Activated naive CD8-positive, alpha-beta T cell treated with anti-CD3 and anti-CD28 coated beads, Interleukin-2, amount 10 ng/mL, durations not matched to agents 7 days and 5 days (primary cell): ENCODE measurements at regions not wholly inside any gene's neighbourhood (a gene's known extent, or its start where the extent isn't known, plus 50 kb on each side); places are given as distances from the start of the nearest gene placed in this dataset.
"Not testable (repeated sequence)": the region's sequence is repeated elsewhere in the genome, so short reads cannot be mapped to it uniquely, and the experiment has no call there.

ENCODE experiments used
- ATAC-seq: fragments of 150-1000 bp; cut with Tn5 transposase; one replicate; pipeline ENCODE4 v1.10.0; 2021; ENCODE audit warnings: low read depth, moderate library complexity
- POLR2A ChIA-PET: fragments of 350-600 bp; sonication (Branson Sonifier 250); formaldehyde crosslinking; loops from one replicate; lab custom pipeline; 2021; ENCODE audit warnings: antibody characterized with exemption; lab: Charles Lee
- DNase-seq: peaks from one replicate; pipeline ENCODE4 v3.0.0; 2021
- H3K27ac Mint-ChIP-seq: one replicate; pipeline ENCODE4 v1.8.0; 2022; ENCODE audit warnings: mild to moderate bottlenecking, mixed read lengths
- H3K27me3 Mint-ChIP-seq: one replicate; pipeline ENCODE4 v1.8.0; 2022; ENCODE audit warnings: mild to moderate bottlenecking, moderate library complexity, mixed read lengths
- H3K36me3 Mint-ChIP-seq: one replicate; pipeline ENCODE4 v1.8.0; 2021; ENCODE audit warnings: mild to moderate bottlenecking, mixed read lengths
- H3K4me1 Mint-ChIP-seq: one replicate; pipeline ENCODE4 v1.8.0; 2021; ENCODE audit warnings: mixed read lengths
- H3K4me3 Mint-ChIP-seq: one replicate; pipeline ENCODE4 v1.8.0; 2022; ENCODE audit warnings: mild to moderate bottlenecking, moderate library complexity, mixed read lengths
- H3K9me3 Mint-ChIP-seq: one replicate; pipeline ENCODE4 v1.8.0; 2021; ENCODE audit warnings: mixed read lengths

- Mint-ChIP-seq H3K4me1 (peaks cover 2% of the 10 kb centered on the region), H3K27me3 (peaks cover 29% of the 10 kb centered on the region), H3K36me3 (peaks cover 2% of the 10 kb centered on the region), H3K27ac (no peak overlapping the region), H3K4me3 (no peak overlapping the region), H3K9me3 (peaks cover 20% of the 10 kb centered on the region)
- POLR2A ChIA-PET, result no interaction called here
- DNase-seq, result no peak
- no peak for ATAC-seq
Measured at GRCh38 chr11:13188179-13188578, 89.4 kb upstream of the BMAL1 start.

GRCh38 chr11:13189561-13190426 lies 87.8 kb upstream of the BMAL1 start:
- POLR2A ChIA-PET, result no interaction called here
- ATAC-seq (no peak), DNase-seq (no peak)
- Mint-ChIP-seq H3K36me3 (peaks cover 2% of the 10 kb centered on the region), H3K9me3 (peaks cover 20% of the 10 kb centered on the region), H3K27me3 (peaks cover 38% of the 10 kb centered on the region), H3K27ac (no peak overlapping the region), H3K4me1 (no peaks in the 10 kb centered on the region), H3K4me3 (no peak overlapping the region)

- Mint-ChIP-seq H3K27ac (no peak overlapping the region), H3K4me3 (no peak overlapping the region), H3K4me1 (no peaks in the 10 kb centered on the region), H3K27me3 (peaks cover 26% of the 10 kb centered on the region), H3K36me3 (peaks cover 2% of the 10 kb centered on the region), H3K9me3 (peaks cover 31% of the 10 kb centered on the region)
- DNase-seq, result no peak
- ATAC-seq, result no peak
- POLR2A ChIA-PET, result no interaction called here
Measured at GRCh38 chr11:13193613-13194012, 84.0 kb upstream of the BMAL1 start.

- DNase-seq, POLR2A ChIA-PET, H3K27ac Mint-ChIP-seq, H3K4me3 Mint-ChIP-seq, H3K4me1 Mint-ChIP-seq, ATAC-seq, H3K36me3 Mint-ChIP-seq: not testable (repeated sequence)
- Mint-ChIP-seq H3K9me3 (peaks cover 28% of the 10 kb centered on the region), H3K27me3 (peaks cover 25% of the 10 kb centered on the region)
Measured at GRCh38 chr11:13197374-13197773, 80.2 kb upstream of the BMAL1 start.

- Mint-ChIP-seq H3K27me3 (peaks cover 2% of the 10 kb centered on the region), H3K9me3 (peaks cover 2% of the 10 kb centered on the region), H3K4me1 (peaks cover 31% of the 10 kb centered on the region), H3K27ac (peak overlapping the region; percentile 15), H3K4me3 (peak overlapping the region; percentile 55), H3K36me3 (no peaks in the 10 kb centered on the region)
- DNase-seq (no peak), ATAC-seq (peak; percentile 55)
- POLR2A ChIA-PET, result interaction anchor here (0.6 kb wide), 1 partner anchor 115 kb away, joined by 3 read pairs; no protein-coding TSS in a partner anchor
Measured at GRCh38 chr11:13205486-13205885, 72.1 kb upstream of the BMAL1 start.

GRCh38 chr11:13206086-13206640 lies 71.4 kb upstream of the BMAL1 start:
- Mint-ChIP-seq H3K9me3 (no peaks in the 10 kb centered on the region), H3K27ac (peak overlapping the region; percentile 20), H3K27me3 (no peaks in the 10 kb centered on the region), H3K36me3 (no peaks in the 10 kb centered on the region), H3K4me3 (peak overlapping the region; percentile 55), H3K4me1 (peaks cover 31% of the 10 kb centered on the region)
- ATAC-seq, result no peak
- no peak for DNase-seq
- POLR2A ChIA-PET, result no interaction called here

DNA sequence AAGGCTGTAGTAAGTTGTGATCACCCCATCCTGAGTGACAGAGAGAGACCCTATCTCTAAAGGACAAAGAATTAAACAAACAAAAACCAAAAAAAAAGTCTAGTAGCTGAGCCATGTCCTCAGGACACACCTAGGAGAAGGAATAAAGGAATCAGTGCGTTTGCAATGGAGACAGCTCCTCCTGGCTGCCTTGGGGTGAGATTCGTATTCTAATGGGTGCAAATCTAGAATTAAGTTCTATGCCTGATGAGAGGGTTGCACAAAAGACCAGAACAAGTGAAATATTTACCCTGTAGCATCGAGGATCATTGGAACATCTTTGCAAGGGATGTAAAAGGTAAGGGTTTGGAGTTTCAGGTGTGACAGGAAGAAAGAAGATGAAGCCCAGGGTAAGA lies 70.3 kb upstream of the BMAL1 start:
- no peak for ATAC-seq
- POLR2A ChIA-PET, result interaction anchor here (0.7 kb wide), 1 partner anchor 261 kb away, joined by 3 read pairs; no protein-coding TSS in a partner anchor
- H3K27ac Mint-ChIP-seq, result peak overlapping the region; percentile 77
- no peaks in the 10 kb centered on the region for H3K36me3 Mint-ChIP-seq
- H3K27me3 Mint-ChIP-seq, result no peaks in the 10 kb centered on the region
- peaks cover 31% of the 10 kb centered on the region for H3K4me1 Mint-ChIP-seq
- peak overlapping the region; percentile 78 for H3K4me3 Mint-ChIP-seq
- DNase-seq, result no peak
- H3K9me3 Mint-ChIP-seq, result no peaks in the 10 kb centered on the region

DNA sequence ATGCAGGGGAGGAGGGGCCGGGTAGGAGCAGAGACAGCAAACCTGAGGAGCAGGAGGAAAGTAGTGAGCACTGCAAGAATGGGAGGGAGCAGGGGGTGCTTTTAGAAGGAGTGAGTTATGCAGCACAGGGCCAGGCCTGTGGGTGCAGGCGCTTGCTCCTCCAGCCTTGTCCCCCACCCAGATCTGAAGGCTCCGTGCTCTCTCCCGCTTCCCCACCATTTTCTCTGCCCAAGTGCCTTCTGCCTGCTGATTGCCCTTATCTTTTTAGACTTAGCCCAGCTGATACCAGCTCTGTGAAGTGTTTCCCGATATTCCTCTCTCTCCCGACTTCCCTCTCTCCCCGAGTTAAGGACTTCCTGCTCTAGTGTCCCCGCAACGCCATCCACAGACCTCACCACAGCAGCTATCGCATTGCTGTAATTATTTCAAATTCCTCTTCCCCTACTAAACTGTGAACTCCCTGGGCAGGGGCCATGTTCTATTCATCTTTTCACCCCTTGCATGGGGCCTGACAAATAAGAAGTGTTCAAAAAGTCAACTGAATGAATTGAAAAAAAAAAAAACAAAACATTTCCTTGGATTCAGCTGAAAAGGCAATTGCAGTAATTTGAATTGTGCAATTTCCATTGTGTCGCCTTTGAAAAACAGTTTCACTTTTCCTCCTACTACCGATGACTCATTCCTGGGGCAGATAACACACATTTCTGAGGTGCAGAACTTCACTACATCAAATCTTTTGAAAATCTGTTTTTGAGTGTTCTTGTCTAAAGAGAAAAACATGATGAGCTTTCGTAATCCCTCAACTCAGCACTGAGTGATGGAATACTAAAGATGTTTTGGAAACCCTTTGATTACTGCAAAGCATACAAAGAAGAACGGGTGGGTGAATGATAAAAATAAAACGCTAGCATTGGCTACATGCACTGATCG lies 69.7 kb upstream of the BMAL1 start:
- H3K36me3 Mint-ChIP-seq, result no peaks in the 10 kb centered on the region
- no peak for DNase-seq

GRCh38 chr11:13208921-13209320 lies 68.7 kb upstream of the BMAL1 start:
- Mint-ChIP-seq H3K9me3 (no peaks in the 10 kb centered on the region), H3K4me3 (no peak overlapping the region), H3K27ac (no peak overlapping the region), H3K27me3 (peaks cover 1% of the 10 kb centered on the region), H3K4me1 (peaks cover 31% of the 10 kb centered on the region), H3K36me3 (no peaks in the 10 kb centered on the region)
- POLR2A ChIA-PET, result interaction anchor here (0.8 kb wide), 2 partner anchors 68 to 254 kb away, joined by 3 read pairs; partner anchors contain the start of gene BTBD10
- no peak for DNase-seq
- ATAC-seq, result no peak

More for the DNA sequence above, 69.7 kb upstream of the BMAL1 start:
- H3K4me1 Mint-ChIP-seq, result peaks cover 31% of the 10 kb centered on the region
- H3K4me3 Mint-ChIP-seq, result peak overlapping the region; percentile 78
- peak; percentile 71 for ATAC-seq
- H3K9me3 Mint-ChIP-seq, result no peaks in the 10 kb centered on the region
- POLR2A ChIA-PET, result interaction anchor here (0.7 to 0.8 kb wide), 3 partner anchors 69 to 260 kb away, joined by 3 read pairs; partner anchors contain the start of gene BTBD10
- H3K27me3 Mint-ChIP-seq, result no peaks in the 10 kb centered on the region
- H3K27ac Mint-ChIP-seq, result peak overlapping the region; percentile 77

DNA sequence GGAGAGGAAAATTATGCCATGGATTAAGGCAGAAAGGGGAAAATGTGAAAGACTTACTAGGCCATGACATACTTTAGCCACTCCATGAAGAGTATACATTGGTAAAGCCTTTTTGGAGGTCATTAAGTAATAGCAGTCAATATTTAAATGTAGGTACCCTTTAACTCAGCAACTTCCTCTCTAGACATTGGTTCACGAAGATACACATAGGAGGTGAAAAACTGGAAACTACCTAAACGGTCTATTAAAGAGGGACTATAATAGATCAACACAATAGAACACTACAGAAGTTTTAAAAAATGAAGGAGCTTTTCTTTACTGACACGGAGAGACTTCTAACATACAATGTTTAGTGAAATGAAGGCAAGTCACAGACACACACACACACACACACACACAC lies 68.2 kb upstream of the BMAL1 start:
- POLR2A ChIA-PET, result no interaction called here
- H3K27ac Mint-ChIP-seq, result no peak overlapping the region
- peaks cover 3% of the 10 kb centered on the region for H3K27me3 Mint-ChIP-seq
- H3K36me3 Mint-ChIP-seq, result no peaks in the 10 kb centered on the region
- no peak for DNase-seq
- H3K4me3 Mint-ChIP-seq, result no peak overlapping the region
- no peaks in the 10 kb centered on the region for H3K9me3 Mint-ChIP-seq
- no peak for ATAC-seq
- peaks cover 31% of the 10 kb centered on the region for H3K4me1 Mint-ChIP-seq

DNA sequence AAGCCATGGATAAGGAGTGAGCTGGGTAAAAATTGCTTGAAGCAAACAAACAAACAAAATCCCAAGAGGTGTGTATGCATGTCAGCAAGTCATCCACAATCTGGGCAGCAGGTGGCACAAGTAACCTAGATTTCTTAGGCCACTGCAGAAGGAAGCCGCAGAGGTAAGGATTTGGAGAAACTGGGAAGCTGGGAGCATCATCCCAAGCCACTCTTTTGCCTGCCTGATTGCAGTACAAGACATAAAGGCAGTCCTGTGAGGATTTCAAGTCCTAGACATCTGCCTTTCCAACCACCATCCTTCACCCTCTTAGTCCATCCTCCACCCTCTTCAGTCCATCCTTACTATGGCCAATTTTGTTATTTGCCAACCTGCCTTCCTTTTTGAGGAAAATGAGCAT lies 67.2 kb upstream of the BMAL1 start:
- no peak overlapping the region for H3K27ac Mint-ChIP-seq
- POLR2A ChIA-PET, result no interaction called here
- no peaks in the 10 kb centered on the region for H3K36me3 Mint-ChIP-seq
- DNase-seq (no peak), ATAC-seq (no peak)
- H3K9me3 Mint-ChIP-seq, result no peaks in the 10 kb centered on the region
- H3K4me3 Mint-ChIP-seq, result no peak overlapping the region
- peaks cover 6% of the 10 kb centered on the region for H3K27me3 Mint-ChIP-seq
- H3K4me1 Mint-ChIP-seq, result peaks cover 25% of the 10 kb centered on the region

- H3K4me1 Mint-ChIP-seq, result peaks cover 5% of the 10 kb centered on the region
- peaks cover 10% of the 10 kb centered on the region for H3K27me3 Mint-ChIP-seq
- H3K36me3 Mint-ChIP-seq, result no peaks in the 10 kb centered on the region
- no peak overlapping the region for H3K27ac Mint-ChIP-seq
- ATAC-seq (no peak), DNase-seq (no peak)
- H3K9me3 Mint-ChIP-seq, result no peaks in the 10 kb centered on the region
- POLR2A ChIA-PET, result no interaction called here
- no peak overlapping the region for H3K4me3 Mint-ChIP-seq
Measured at GRCh38 chr11:13214276-13214675, 63.3 kb upstream of the BMAL1 start.

DNA sequence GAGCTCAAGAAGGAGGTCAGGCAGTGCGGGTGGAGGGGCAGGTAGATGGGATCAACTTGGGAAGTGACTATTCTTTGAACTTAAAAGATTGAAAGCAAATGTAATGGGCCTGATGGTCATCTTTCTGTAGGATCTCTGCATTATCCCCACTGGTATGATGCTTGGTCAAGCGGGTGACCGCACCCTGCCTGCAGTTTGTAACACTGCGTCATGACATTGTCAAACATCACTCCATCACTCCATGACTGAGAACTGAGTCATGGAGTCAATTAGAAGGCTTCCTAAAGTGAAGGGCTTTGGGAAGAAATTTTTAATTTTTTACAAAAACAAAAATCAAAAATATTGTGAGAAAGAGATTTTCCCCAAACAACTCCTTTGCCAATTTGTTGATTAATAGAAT lies 62.4 kb upstream of the BMAL1 start:
- Mint-ChIP-seq H3K4me1 (peaks cover 7% of the 10 kb centered on the region), H3K27ac (no peak overlapping the region), H3K36me3 (no peaks in the 10 kb centered on the region), H3K4me3 (no peak overlapping the region), H3K9me3 (no peaks in the 10 kb centered on the region), H3K27me3 (peaks cover 10% of the 10 kb centered on the region)
- POLR2A ChIA-PET, result no interaction called here
- ATAC-seq (no peak), DNase-seq (no peak)
